ENCODE measurements at regions not wholly inside any gene's neighbourhood (a gene's known extent, or its start where the extent isn't known, plus 50 kb on each side); places are given as distances from the start of the nearest gene placed in this dataset.

GRCh38 chr16:60739737-60740683, 1296.2 kb downstream of the CDH8 start:
- no peaks in the 10 kb centered on the region for H3K79me2 ChIP-seq (ENCODE audit: insufficient read depth)
- DNase-seq = no peak
- TF ChIP-seq CHD2 (IDR thresholded peaks at IDR 0.05; ENCODE audit: low read length, partially characterized antibody) = no peak
- TF ChIP-seq TEAD4 (IDR thresholded peaks at IDR 0.05; ENCODE audit: borderline replicate concordance, insufficient read depth) = no peak
- TF ChIP-seq JUND (IDR thresholded peaks at IDR 0.05) = no peak
- TF ChIP-seq TCF12 (IDR thresholded peaks at IDR 0.05) = no peak
- no peak for TF ChIP-seq USF2 (IDR thresholded peaks at IDR 0.05; ENCODE audit: borderline replicate concordance, low read depth, low read length)
- no peak for TF ChIP-seq ELF1 (IDR thresholded peaks at IDR 0.05)
- TF ChIP-seq SMC3 (IDR thresholded peaks at IDR 0.05; ENCODE audit: low read depth, low read length) = no peak
- TF ChIP-seq FOSL2 (IDR thresholded peaks at IDR 0.05; ENCODE audit: borderline replicate concordance, low read depth) = no peak
- TF ChIP-seq MXI1 (IDR thresholded peaks at IDR 0.05; ENCODE audit: low read depth, low read length) = no peak
- no peak for TF ChIP-seq GABPA (IDR thresholded peaks at IDR 0.05; ENCODE audit: low read depth)
- no peak for TF ChIP-seq MEF2A (IDR thresholded peaks at IDR 0.05; ENCODE audit: borderline replicate concordance, low read depth)
- TF ChIP-seq RFX5 (IDR thresholded peaks at IDR 0.05; ENCODE audit: low read length) = no peak
- H3K9me2 ChIP-seq = no peaks in the 10 kb centered on the region
- no peaks in the 10 kb centered on the region for H3K27me3 ChIP-seq (ENCODE audit: insufficient read depth)
- H3K9me3 ChIP-seq = peaks cover 14% of the 10 kb centered on the region; the same call in 1 of the 2 replicates
- no peaks in the 10 kb centered on the region for H3F3A ChIP-seq (replicated peaks; ENCODE audit: insufficient read depth)
- H3K36me3 ChIP-seq (replicated peaks in 1 of 2; ENCODE audit: control insufficient read depth in 1 of 2, insufficient read depth in 2 of 2, low read length in 1 of 2) = no peaks in the 10 kb centered on the region
- 30% methylated on average over 13 of the region's 13 CpGs for WGBS (ENCODE audit: low lambda C conversion rate)
- no peak overlapping the region for H3K4me2 ChIP-seq
- CTCF ChIA-PET = no interaction called here
- H3K9ac ChIP-seq = no peak overlapping the region
- H3K27ac ChIP-seq (ENCODE audit: low read depth in 2 of 2, low read length in 1 of 2) = no peak overlapping the region
- H3K4me3 ChIP-seq (ENCODE audit: low read depth in 2 of 2, low read length in 1 of 2) = no peak overlapping the region
- no peaks in the 10 kb centered on the region for H4K20me1 ChIP-seq (ENCODE audit: insufficient read depth)
- H3K4me1 ChIP-seq (ENCODE audit: control insufficient read depth in 1 of 2, insufficient read depth in 2 of 2, low read depth in 1 of 2, low read length in 1 of 2) = no peaks in the 10 kb centered on the region
- POLR2A ChIA-PET = no interaction called here
- no peak overlapping the region for H2AFZ ChIP-seq (ENCODE audit: low read depth)

- H3K27ac ChIP-seq (ENCODE audit: low read depth in 2 of 2, low read length in 1 of 2) = no peak overlapping the region
- no peak overlapping the region for H3K9ac ChIP-seq
- no peak overlapping the region; the same call in 1 of the 2 replicates for H2AFZ ChIP-seq (ENCODE audit: low read depth)
- H4K20me1 ChIP-seq (ENCODE audit: insufficient read depth) = no peaks in the 10 kb centered on the region
- H3K36me3 ChIP-seq (replicated peaks in 1 of 2; ENCODE audit: control insufficient read depth in 1 of 2, insufficient read depth in 2 of 2, low read length in 1 of 2) = no peaks in the 10 kb centered on the region
- no peak overlapping the region for H3K4me3 ChIP-seq (ENCODE audit: low read depth in 2 of 2, low read length in 1 of 2)
- peaks cover 4% of the 10 kb centered on the region; the same call in 1 of the 2 replicates for H3K9me3 ChIP-seq
- no peaks in the 10 kb centered on the region for H3K4me1 ChIP-seq (ENCODE audit: control insufficient read depth in 1 of 2, insufficient read depth in 2 of 2, low read depth in 1 of 2, low read length in 1 of 2)
- CTCF ChIA-PET = no interaction called here
- 26% methylated on average over 5 of the region's 5 CpGs for WGBS (ENCODE audit: low lambda C conversion rate)
- H3K27me3 ChIP-seq (ENCODE audit: insufficient read depth) = no peaks in the 10 kb centered on the region
- H3K4me2 ChIP-seq = no peak overlapping the region
- DNase-seq = no peak
- no peaks in the 10 kb centered on the region for H3K79me2 ChIP-seq (ENCODE audit: insufficient read depth)
- no peaks in the 10 kb centered on the region for H3F3A ChIP-seq (replicated peaks; ENCODE audit: insufficient read depth)
- no peak for TF ChIP-seq JUND (IDR thresholded peaks at IDR 0.05)
- no peak for TF ChIP-seq NRF1 (IDR thresholded peaks at IDR 0.05; ENCODE audit: low read depth, low read length)
- TF ChIP-seq SMC3 (IDR thresholded peaks at IDR 0.05; ENCODE audit: low read depth, low read length) = no peak
- no peak for TF ChIP-seq GATA2 (CRISPR knock-in tag; IDR thresholded peaks at IDR 0.05)
- no peak for TF ChIP-seq TEAD4 (IDR thresholded peaks at IDR 0.05; ENCODE audit: borderline replicate concordance, insufficient read depth)
- TF ChIP-seq FOXM1 (IDR thresholded peaks at IDR 0.05; ENCODE audit: low read depth) = no peak
- TF ChIP-seq GABPA (IDR thresholded peaks at IDR 0.05; ENCODE audit: low read depth) = no peak
- TF ChIP-seq USF1 (IDR thresholded peaks at IDR 0.05; ENCODE audit: borderline replicate concordance, low read depth) = no peak
- no peak for TF ChIP-seq FOSL2 (IDR thresholded peaks at IDR 0.05; ENCODE audit: borderline replicate concordance, low read depth)
- TF ChIP-seq TCF12 (IDR thresholded peaks at IDR 0.05) = no peak
- no peak for TF ChIP-seq PBX3 (IDR thresholded peaks at IDR 0.05)
- TF ChIP-seq EP300 (IDR thresholded peaks at IDR 0.05; ENCODE audit: borderline replicate concordance in 1 of 2, low read depth in 1 of 2, low read length in 1 of 2) = no peak
- no peak for TF ChIP-seq POLR2AphosphoS5 (IDR thresholded peaks at IDR 0.05; ENCODE audit: low read depth, low read length)
- TF ChIP-seq EZH2phosphoT487 (IDR thresholded peaks at IDR 0.05; ENCODE audit: borderline replicate concordance, low read depth) = no peak
- POLR2A ChIA-PET = no interaction called here
- H3K9me2 ChIP-seq = no peaks in the 10 kb centered on the region
Measured at GRCh38 chr16:60731329-60732050, 1304.7 kb downstream of the CDH8 start.

Measured in SK-N-SH (cell line).